ENCODE measurements at regions not wholly inside any gene's neighbourhood (a gene's known extent, or its start where the extent isn't known, plus 50 kb on each side); places are given as distances from the start of the nearest gene placed in this dataset.

GRCh38 chr6:122289762-122290539, 109.5 kb upstream of the HSF2 start:
- TF ChIP-seq, protein P1, sequence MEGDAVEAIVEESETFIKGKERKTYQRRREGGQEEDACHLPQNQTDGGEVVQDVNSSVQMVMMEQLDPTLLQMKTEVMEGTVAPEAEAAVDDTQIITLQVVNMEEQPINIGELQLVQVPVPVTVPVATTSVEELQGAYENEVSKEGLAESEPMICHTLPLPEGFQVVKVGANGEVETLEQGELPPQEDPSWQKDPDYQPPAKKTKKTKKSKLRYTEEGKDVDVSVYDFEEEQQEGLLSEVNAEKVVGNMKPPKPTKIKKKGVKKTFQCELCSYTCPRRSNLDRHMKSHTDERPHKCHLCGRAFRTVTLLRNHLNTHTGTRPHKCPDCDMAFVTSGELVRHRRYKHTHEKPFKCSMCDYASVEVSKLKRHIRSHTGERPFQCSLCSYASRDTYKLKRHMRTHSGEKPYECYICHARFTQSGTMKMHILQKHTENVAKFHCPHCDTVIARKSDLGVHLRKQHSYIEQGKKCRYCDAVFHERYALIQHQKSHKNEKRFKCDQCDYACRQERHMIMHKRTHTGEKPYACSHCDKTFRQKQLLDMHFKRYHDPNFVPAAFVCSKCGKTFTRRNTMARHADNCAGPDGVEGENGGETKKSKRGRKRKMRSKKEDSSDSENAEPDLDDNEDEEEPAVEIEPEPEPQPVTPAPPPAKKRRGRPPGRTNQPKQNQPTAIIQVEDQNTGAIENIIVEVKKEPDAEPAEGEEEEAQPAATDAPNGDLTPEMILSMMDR (IDR thresholded peaks at IDR 0.05; ENCODE audit: insufficient read depth, low read length): no peak
- TF ChIP-seq POLR2AphosphoS5 (IDR thresholded peaks at IDR 0.05; ENCODE audit: low read depth) (no peak), GABPA (IDR thresholded peaks at IDR 0.05; ENCODE audit: low read depth) (no peak), REST (IDR thresholded peaks at IDR 0.05; ENCODE audit: insufficient replicate concordance, low read depth) (no peak), SPI1 (IDR thresholded peaks at IDR 0.05; ENCODE audit: borderline replicate concordance, low read depth) (no peak)
